GM23338 (cell line): ENCODE measurements at regions not wholly inside any gene's neighbourhood (a gene's known extent, or its start where the extent isn't known, plus 50 kb on each side); places are given as distances from the start of the nearest gene placed in this dataset.

Experiments used
- ATAC-seq: fragments of 200-7000 bp; cut with Tn5 transposase; 3 replicates; pipeline ENCODE4 v1.9.1; 2020
- DNase-seq: peaks from one replicate; pipeline ENCODE4 v3.0.0-alpha.2; 2015; ENCODE audit warnings: low spot score
- H2AFZ ChIP-seq: fragments of 200-600 bp; sonication (generic); 2 replicates; pipeline ENCODE4 v1.8.0; 2016; ENCODE audit warnings: antibody characterized with exemption, mild to moderate bottlenecking, moderate library complexity
- H3F3A ChIP-seq: fragments of 200-600 bp; sonication (generic); replicated peaks from 2 replicates; pipeline ENCODE4 v1.8.0; 2017; ENCODE audit warnings: antibody characterized with exemption, mixed run types, low read depth
- H3K27ac ChIP-seq: fragments of 200-600 bp; sonication (generic); 2 replicates; pipeline ENCODE4 v1.6.1; 2016; ENCODE audit warnings: low read depth
- H3K27me3 ChIP-seq: fragments of 200-600 bp; sonication (generic); 2 replicates; pipeline ENCODE4 v1.8.0; 2016; ENCODE audit warnings: mild to moderate bottlenecking, mixed run types, moderate library complexity; ENCODE audit not compliant: insufficient read depth
- H3K36me3 ChIP-seq: fragments of 200-600 bp; sonication (generic); 2 replicates; pipeline ENCODE4 v1.8.0; 2016; ENCODE audit warnings: mild to moderate bottlenecking; ENCODE audit not compliant: insufficient read depth
- H3K4me1 ChIP-seq: fragments of 200-600 bp; sonication (generic); 2 replicates; pipeline ENCODE4 v1.8.0; 2016; ENCODE audit warnings: mild to moderate bottlenecking, moderate library complexity; ENCODE audit not compliant: insufficient read depth
- H3K4me2 ChIP-seq: fragments of 200-600 bp; sonication (generic); 2 replicates; pipeline ENCODE4 v1.7.1; 2017; ENCODE audit warnings: mixed run types
- H3K4me3 ChIP-seq: fragments of 200-600 bp; sonication (generic); 2 replicates; pipeline ENCODE4 v1.6.1; 2016; ENCODE audit warnings: mixed run types
- H3K79me2 ChIP-seq: fragments of 200-600 bp; sonication (generic); replicated peaks from 2 replicates; pipeline ENCODE4 v1.8.0; 2017; ENCODE audit warnings: mild to moderate bottlenecking; ENCODE audit not compliant: insufficient read depth
- H3K9me2 ChIP-seq: fragments of 200-600 bp; sonication (generic); 2 replicates; pipeline ENCODE4 v1.8.0; 2017; ENCODE audit not compliant: insufficient read depth
- H4K20me1 ChIP-seq: fragments of 200-600 bp; sonication (generic); replicated peaks from 2 replicates; pipeline ENCODE4 v1.8.0; 2017; ENCODE audit warnings: mild to moderate bottlenecking; ENCODE audit not compliant: insufficient read depth
- H3K27ac Mint-ChIP-seq: 2 replicates; pipeline ENCODE4 v1.8.0; 2020; ENCODE audit warnings: inconsistent platforms, mild to moderate bottlenecking, moderate library complexity, mixed read lengths
- H3K27me3 Mint-ChIP-seq: 3 replicates; pipeline ENCODE4 v1.8.0; 2022; ENCODE audit warnings: low read depth, mild to moderate bottlenecking, moderate library complexity, mixed read lengths, inconsistent platforms; ENCODE audit not compliant: insufficient read depth, poor library complexity
- H3K36me3 Mint-ChIP-seq: 3 replicates; pipeline ENCODE4 v1.8.0; 2021; ENCODE audit warnings: low read depth, mild to moderate bottlenecking, inconsistent platforms, moderate library complexity, mixed read lengths
- H3K4me1 Mint-ChIP-seq: 3 replicates; pipeline ENCODE4 v1.8.0; 2020; ENCODE audit warnings: mild to moderate bottlenecking, inconsistent platforms, mixed read lengths
- H3K4me3 Mint-ChIP-seq: 3 replicates; pipeline ENCODE4 v1.8.0; 2021; ENCODE audit warnings: moderate library complexity, mild to moderate bottlenecking, inconsistent platforms, mixed read lengths
- H3K9me3 Mint-ChIP-seq: 3 replicates; pipeline ENCODE4 v1.8.0; 2020; ENCODE audit warnings: moderate library complexity, mild to moderate bottlenecking, inconsistent platforms, mixed read lengths
- CREB1 ChIP-seq: fragments of 250-450 bp; sonication (Bioruptor Pico); IDR thresholded peaks from 2 replicates; pipeline ENCODE4 v1.5.0; 2020; ENCODE audit warnings: low read depth, mild to moderate bottlenecking, moderate library complexity
- CTCF ChIP-seq, 2 experiments: fragments of 200-600 bp in 1 of 2; sonication (generic) in 1 of 2; conservative IDR thresholded peaks; 2 replicates each; pipeline versions ENCODE4 v1.5.1 to v1.6.1; 2016 to 2017; ENCODE audit warnings: antibody characterized with exemption in 2 of 2, low read depth in 2 of 2, mild to moderate bottlenecking in 2 of 2, moderate library complexity in 1 of 2
- ETS1 ChIP-seq: IDR thresholded peaks from 2 replicates; pipeline ENCODE4 v1.6.1; 2016; ENCODE audit warnings: antibody characterized with exemption
- EZH2 ChIP-seq: fragments of 200-600 bp; sonication (generic); IDR thresholded peaks from one replicate; pipeline ENCODE4 v1.8.0; 2017; ENCODE audit warnings: antibody characterized with exemption, mild to moderate bottlenecking, low read depth; ENCODE audit not compliant: unreplicated experiment
- EZH2phosphoT487 ChIP-seq: fragments of 200-600 bp; sonication (generic); IDR thresholded peaks from one replicate; pipeline ENCODE4 v1.8.1; 2018; ENCODE audit warnings: antibody characterized with exemption; ENCODE audit not compliant: unreplicated experiment
- JUNB ChIP-seq: IDR thresholded peaks from one replicate; pipeline ENCODE4 v1.6.1; 2016; ENCODE audit warnings: antibody characterized with exemption; ENCODE audit not compliant: unreplicated experiment
- NANOG ChIP-seq: IDR thresholded peaks from 2 replicates; pipeline ENCODE4 v1.6.1; 2016; ENCODE audit warnings: antibody characterized with exemption, borderline replicate concordance
- POLR2AphosphoS5 ChIP-seq: IDR thresholded peaks from 2 replicates; pipeline ENCODE4 v1.6.1; 2016; ENCODE audit warnings: antibody characterized with exemption, low read depth
- REST ChIP-seq: IDR thresholded peaks from one replicate; pipeline ENCODE4 v1.6.1; 2018; ENCODE audit warnings: antibody characterized with exemption; ENCODE audit not compliant: unreplicated experiment
- STAT1 ChIP-seq: IDR thresholded peaks from one replicate; pipeline ENCODE4 v1.6.1; 2016; ENCODE audit warnings: antibody characterized with exemption; ENCODE audit not compliant: unreplicated experiment
- ZNF114 ChIP-seq: fragments of 250-450 bp; sonication (Bioruptor Pico); IDR thresholded peaks from 2 replicates; pipeline ENCODE4 v1.5.0; 2020; ENCODE audit warnings: mild to moderate bottlenecking, moderate library complexity
- ZNF331 ChIP-seq: fragments of 250-450 bp; sonication (Bioruptor Pico); IDR thresholded peaks from 2 replicates; pipeline ENCODE4 v1.5.0; 2020; ENCODE audit warnings: low read depth, mild to moderate bottlenecking, moderate library complexity
- ZNF462 ChIP-seq: fragments of 250-450 bp; sonication (Bioruptor Pico); IDR thresholded peaks from 2 replicates; pipeline ENCODE4 v1.5.0; 2020; ENCODE audit warnings: mild to moderate bottlenecking, moderate library complexity

GRCh38 chr3:109831403-109831802 lies 494.1 kb upstream of the DPPA4 start:
- H3K4me2 ChIP-seq, result no peak overlapping the region
- no peak overlapping the region for H3K27ac ChIP-seq
- no peak overlapping the region for H3K4me3 ChIP-seq
- Mint-ChIP-seq H3K27me3 (peaks cover 2% of the 10 kb centered on the region), H3K9me3 (peaks cover 3% of the 10 kb centered on the region; the same call in 2 of the 3 replicates), H3K4me3 (no peak overlapping the region), H3K36me3 (peaks cover 3% of the 10 kb centered on the region; the same call in 2 of the 3 replicates), H3K27ac (peak overlapping the region; percentile 53; the same call in 1 of the 2 replicates), H3K4me1 (peaks cover 10% of the 10 kb centered on the region; the same call in 2 of the 3 replicates)
- no peaks in the 10 kb centered on the region for H3K27me3 ChIP-seq
- ATAC-seq (peak; percentile 92), DNase-seq (peak; percentile 60)
- no peaks in the 10 kb centered on the region for H3K9me2 ChIP-seq
- no peaks in the 10 kb centered on the region for H4K20me1 ChIP-seq
- peaks cover 12% of the 10 kb centered on the region; the same call in 1 of the 2 replicates for H3K4me1 ChIP-seq
- no peaks in the 10 kb centered on the region for H3F3A ChIP-seq
- H3K79me2 ChIP-seq, result no peaks in the 10 kb centered on the region
- no peak for TF ChIP-seq JUNB
- no peak for TF ChIP-seq POLR2AphosphoS5
- no peak for TF ChIP-seq ETS1
- TF ChIP-seq CTCF (conservative IDR thresholded peaks at IDR 0.05; ENCODE audit: low read depth in 2 of 2), result no peak
- TF ChIP-seq EZH2phosphoT487, result no peak
- no peak for TF ChIP-seq STAT1
- TF ChIP-seq ZNF331, result no peak
- no peak for TF ChIP-seq REST
- no peak for TF ChIP-seq ZNF462 (CRISPR knock-in tag)
- no peak for TF ChIP-seq ZNF114
- no peak for TF ChIP-seq NANOG
- no peak for TF ChIP-seq EZH2
- TF ChIP-seq CREB1 (CRISPR knock-in tag), result no peak
- no peak overlapping the region for H2AFZ ChIP-seq
- H3K36me3 ChIP-seq, result no peaks in the 10 kb centered on the region
